Stomach (tissue), 8 donors: ENCODE measurements at regions not wholly inside any gene's neighbourhood (a gene's known extent, or its start where the extent isn't known, plus 50 kb on each side); places are given as distances from the start of the nearest gene placed in this dataset.

Experiments
- DNase-seq, 2 donors: peaks; one replicate each; pipeline versions ENCODE4 v3.0.0 to v3.0.0-alpha.2; 2013 to 2019
- H3K27ac ChIP-seq, 5 donors: fragments of 200-600 bp in 4 of 5; sonication (generic) in 4 of 5; one replicate each; pipeline ENCODE4 v1.5.1; 2013 to 2019; ENCODE audit warnings: mild to moderate bottlenecking in 1 of 5, moderate library complexity in 1 of 5
- H3K27me3 ChIP-seq, 3 donors: fragments of 200-600 bp; sonication (generic); one replicate each; pipeline ENCODE4 v1.5.1; 2017 to 2019; ENCODE audit warnings: mixed run types in 1 of 3
- H3K36me3 ChIP-seq, 4 donors: fragments of 200-600 bp; sonication (generic); 1 replicate in 3 of 4; 2 replicates in 1 of 4; pipeline ENCODE4 v1.5.1; 2016 to 2019
- H3K4me1 ChIP-seq, 4 donors: fragments of 200-600 bp; sonication (generic); one replicate each; pipeline ENCODE4 v1.5.1; 2016 to 2019
- H3K4me3 ChIP-seq, 4 donors: fragments of 200-600 bp; sonication (generic) in 3 of 4; one replicate each; pipeline ENCODE4 v1.5.1; 2016 to 2019; ENCODE audit warnings: mild to moderate bottlenecking in 1 of 4
- H3K9me3 ChIP-seq, 4 donors: fragments of 200-600 bp; sonication (generic); one replicate each; pipeline ENCODE4 v1.5.1; 2016 to 2019
- CTCF ChIP-seq, 7 experiments: fragments of 450-650 bp in 4 of 7; fragments of 200-600 bp in 3 of 7; sonication (generic) in 3 of 7; IDR thresholded peaks; one replicate each; pipeline ENCODE4 v1.5.1; 2016 to 2019; ENCODE audit warnings: antibody characterized with exemption in 7 of 7, control low read depth in 2 of 7, mild to moderate bottlenecking in 1 of 7
- EP300 ChIP-seq: sonication (generic); formaldehyde crosslinking; IDR thresholded peaks from one replicate; pipeline ENCODE4 v1.6.1; 2017; ENCODE audit warnings: antibody characterized with exemption
- POLR2A ChIP-seq, 4 donors: fragments of 450-650 bp; IDR thresholded peaks; one replicate each; pipeline ENCODE4 v1.6.1; 2016; ENCODE audit warnings: antibody characterized with exemption in 4 of 4, control low read depth in 2 of 4, mild to moderate bottlenecking in 1 of 4, moderate library complexity in 1 of 4
- POLR2AphosphoS5 ChIP-seq, 3 donors: sonication (generic); formaldehyde crosslinking; IDR thresholded peaks; one replicate each; pipeline ENCODE4 v1.6.1; 2016; ENCODE audit warnings: antibody characterized with exemption in 3 of 3
- WGBS, 5 donors: extraction: QIAGEN DNeasy Blood & Tissue Kit in 3 of 5; methylation state at CpG; one replicate each; pipeline versions ENCODE4 v1.1.5 to v1.1.7; 2013 to 2018; 5-methylcytosine and 5-hydroxymethylcytosine counted together
- intact Hi-C: fragments of 100-400 bp; cut with DNase I; formaldehyde crosslinking; loops from one replicate; pipeline ENCODE4 v1.15.1; 2023; ENCODE audit warnings: low total_unique reads
- donor health status: healthy with polysubstance abuse.
- donor health status: Bipolar disorder and iron deficiency.
- donor health status: healthy.

DNA sequence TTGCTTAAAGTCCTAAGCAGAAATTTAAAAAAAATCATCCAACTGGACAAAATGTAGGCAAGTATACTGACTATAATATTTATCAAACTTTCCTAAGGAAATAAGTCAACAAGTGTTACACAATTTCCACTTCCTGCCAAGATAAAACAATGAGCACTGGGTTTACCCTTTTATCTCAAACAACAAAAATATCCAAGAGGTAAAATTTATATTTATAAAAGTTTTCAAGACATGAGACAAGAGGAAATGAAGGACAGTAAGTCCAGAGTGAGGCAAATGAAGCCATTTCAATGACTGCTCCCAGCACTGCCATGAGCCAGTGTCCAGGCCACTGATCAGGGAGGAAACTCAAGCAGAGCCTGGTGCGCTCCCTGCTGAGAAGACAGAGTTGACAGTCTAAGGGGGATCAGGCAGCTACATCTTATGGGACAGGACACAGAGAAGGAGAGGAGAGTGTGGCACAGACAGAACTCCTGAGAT lies 439.4 kb downstream of the RAP2B start:
- H3K4me3 ChIP-seq = no peak overlapping the region
- no peak for TF ChIP-seq POLR2AphosphoS5 (IDR thresholded peaks at IDR 0.05)
- H3K4me1 ChIP-seq = peaks cover 0 to 4% (median 0%) of the 10 kb centered on the region in 4 donors
- intact Hi-C loops = no loop called here
- no peak for DNase-seq
- WGBS, 5 donors = 70 to 94% (median 89%) methylated on average over 1 of the region's 1 CpG
- H3K9me3 ChIP-seq = no peaks in the 10 kb centered on the region
- no peaks in the 10 kb centered on the region for H3K36me3 ChIP-seq
- H3K27me3 ChIP-seq = no peaks in the 10 kb centered on the region
- H3K27ac ChIP-seq = peak overlapping the region in 1 of 5 donors; percentile 53

- Histone ChIP-seq H3K4me1 (peaks cover 0 to 4% (median 0%) of the 10 kb centered on the region in 4 donors), H3K36me3 (no peaks in the 10 kb centered on the region), H3K27ac (no peak overlapping the region), H3K4me3 (no peak overlapping the region), H3K27me3 (no peaks in the 10 kb centered on the region), H3K9me3 (no peaks in the 10 kb centered on the region)
- DNase-seq = no peak
- TF ChIP-seq EP300 (no peak), CTCF (IDR thresholded peaks at IDR 0.05) (no peak), POLR2AphosphoS5 (IDR thresholded peaks at IDR 0.05) (no peak), POLR2A (IDR thresholded peaks at IDR 0.05) (no peak)
- 78 to 86% (median 83%) methylated on average over 1 of the region's 1 CpG for WGBS, 5 donors
- intact Hi-C loops = no loop called here
Measured at GRCh38 chr3:153602801-153603200, 440.8 kb downstream of the RAP2B start.

GRCh38 chr3:153614140-153614539 lies 452.1 kb downstream of the RAP2B start:
- no peaks in the 10 kb centered on the region for H3K9me3 ChIP-seq
- no peak overlapping the region for H3K4me3 ChIP-seq
- H3K27me3 ChIP-seq = no peaks in the 10 kb centered on the region
- TF ChIP-seq POLR2AphosphoS5 (IDR thresholded peaks at IDR 0.05) = no peak
- no peak for TF ChIP-seq CTCF (IDR thresholded peaks at IDR 0.05)
- no peak for TF ChIP-seq POLR2A (IDR thresholded peaks at IDR 0.05)
- no peak for TF ChIP-seq EP300
- H3K36me3 ChIP-seq = no peaks in the 10 kb centered on the region
- no peak for DNase-seq
- WGBS, 5 donors = 51 to 73% (median 68%) methylated on average over 1 of the region's 1 CpG
- H3K4me1 ChIP-seq = no peaks in the 10 kb centered on the region
- H3K27ac ChIP-seq = no peak overlapping the region
- intact Hi-C loops = no loop called here

DNA sequence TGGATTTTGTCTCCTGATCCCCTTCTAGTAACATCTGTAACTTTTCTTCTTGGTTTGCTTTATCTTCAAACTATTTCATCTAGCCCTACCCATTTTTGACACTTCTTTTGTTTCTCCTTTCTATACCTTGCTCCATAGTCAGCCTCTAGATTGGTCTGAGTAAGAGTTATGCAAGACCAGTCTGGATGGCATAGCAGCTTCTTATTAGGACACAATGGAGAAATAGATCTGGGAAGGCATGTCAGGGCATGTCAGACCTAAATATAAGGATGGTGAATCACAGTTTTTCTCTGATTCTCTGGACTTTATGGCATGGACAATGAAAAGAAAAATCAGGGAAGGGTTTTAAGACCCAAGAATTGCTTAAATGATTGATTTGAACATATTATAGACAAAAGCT lies 452.5 kb downstream of the RAP2B start:
- no peak for DNase-seq
- Histone ChIP-seq H3K9me3 (no peaks in the 10 kb centered on the region), H3K4me3 (no peak overlapping the region), H3K27me3 (no peaks in the 10 kb centered on the region), H3K27ac (no peak overlapping the region), H3K36me3 (no peaks in the 10 kb centered on the region), H3K4me1 (no peaks in the 10 kb centered on the region)
- TF ChIP-seq POLR2A (IDR thresholded peaks at IDR 0.05) = no peak
- TF ChIP-seq CTCF (IDR thresholded peaks at IDR 0.05) = no peak
- no peak for TF ChIP-seq POLR2AphosphoS5 (IDR thresholded peaks at IDR 0.05)
- TF ChIP-seq EP300 = no peak
- intact Hi-C loops = no loop called here

DNA sequence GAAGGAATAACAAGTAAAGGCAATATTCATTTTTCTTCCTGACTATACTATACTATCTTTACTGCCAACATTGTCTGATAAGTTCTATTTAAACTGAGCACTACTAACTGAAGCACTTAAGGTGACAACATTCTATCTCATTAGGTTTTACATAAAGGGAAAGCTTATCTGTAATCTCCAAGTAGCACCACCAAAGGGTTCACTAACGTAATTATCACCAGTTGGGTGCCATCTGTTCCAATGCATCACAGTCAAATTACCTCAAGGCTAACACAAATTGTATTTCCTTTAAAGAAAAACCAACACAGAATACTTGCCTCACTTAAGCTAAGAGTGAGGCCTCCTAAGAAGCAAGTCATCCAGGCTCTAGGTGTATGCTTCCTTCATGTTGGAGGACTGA lies 453.8 kb downstream of the RAP2B start:
- H3K9me3 ChIP-seq = peaks cover 0 to 4% (median 2%) of the 10 kb centered on the region in 4 donors
- no peaks in the 10 kb centered on the region for H3K27me3 ChIP-seq
- TF ChIP-seq EP300 = no peak
- no peak for TF ChIP-seq POLR2A (IDR thresholded peaks at IDR 0.05)
- no peaks in the 10 kb centered on the region for H3K4me1 ChIP-seq
- no peak overlapping the region for H3K27ac ChIP-seq
- no peaks in the 10 kb centered on the region for H3K36me3 ChIP-seq
- intact Hi-C loops = no loop called here
- no peak overlapping the region for H3K4me3 ChIP-seq
- 28 to 48% (median 33%) methylated on average over 1 of the region's 1 CpG for WGBS, 5 donors
- DNase-seq = no peak
